ELR (cell line): ENCODE measurements at regions not wholly inside any gene's neighbourhood (a gene's known extent, or its start where the extent isn't known, plus 50 kb on each side); places are given as distances from the start of the nearest gene placed in this dataset.
"Not testable (repeated sequence)": the region's sequence is repeated elsewhere in the genome, so short reads cannot be mapped to it uniquely, and the experiment has no call there.

Source experiments
- DNase-seq: peaks from one replicate; pipeline ENCODE4 v3.0.0-alpha.2; 2015; ENCODE audit warnings: low read depth

DNA sequence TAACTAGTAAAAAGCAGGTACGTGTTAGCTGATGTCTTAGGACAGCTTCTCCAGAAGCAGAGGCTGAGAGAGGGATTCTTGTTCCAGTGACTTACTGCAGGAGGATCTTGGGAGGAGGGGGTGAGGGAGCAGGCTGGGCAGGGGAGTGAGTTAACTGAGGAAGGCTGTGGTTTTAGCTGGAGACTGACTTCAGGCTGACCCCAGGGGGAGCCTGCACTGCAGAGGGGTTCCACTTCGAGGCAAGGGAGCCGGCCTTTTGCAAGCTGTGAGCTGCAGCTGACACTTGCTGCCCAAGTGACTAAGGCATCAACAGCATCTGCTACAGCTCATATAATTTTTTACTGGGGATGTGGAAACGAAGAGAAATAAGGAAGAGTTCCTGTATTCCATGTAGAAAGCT is 50.4 kb upstream of the SOD1 start:
- DNase-seq = no peak

DNA sequence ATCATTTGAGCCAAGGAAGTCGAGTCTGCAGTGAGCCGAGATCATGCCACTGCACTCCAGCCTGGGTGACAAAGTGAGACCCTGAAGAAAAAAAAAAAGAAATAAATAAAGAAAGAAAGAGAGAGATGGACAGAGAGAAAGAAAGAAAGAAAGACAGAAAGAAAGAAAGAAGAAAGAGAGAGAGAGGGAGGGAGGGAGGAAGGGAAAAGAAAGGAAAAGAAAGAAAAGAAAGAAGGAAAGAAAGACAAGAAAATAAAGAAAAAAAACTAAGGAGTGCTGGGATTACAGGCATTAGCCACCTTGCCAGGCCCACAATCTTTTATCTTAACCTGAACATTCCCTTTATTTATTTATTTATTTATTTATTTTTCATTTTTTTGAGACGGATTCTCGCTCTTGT is 51.7 kb upstream of the SOD1 start:
- no peak for DNase-seq

DNA sequence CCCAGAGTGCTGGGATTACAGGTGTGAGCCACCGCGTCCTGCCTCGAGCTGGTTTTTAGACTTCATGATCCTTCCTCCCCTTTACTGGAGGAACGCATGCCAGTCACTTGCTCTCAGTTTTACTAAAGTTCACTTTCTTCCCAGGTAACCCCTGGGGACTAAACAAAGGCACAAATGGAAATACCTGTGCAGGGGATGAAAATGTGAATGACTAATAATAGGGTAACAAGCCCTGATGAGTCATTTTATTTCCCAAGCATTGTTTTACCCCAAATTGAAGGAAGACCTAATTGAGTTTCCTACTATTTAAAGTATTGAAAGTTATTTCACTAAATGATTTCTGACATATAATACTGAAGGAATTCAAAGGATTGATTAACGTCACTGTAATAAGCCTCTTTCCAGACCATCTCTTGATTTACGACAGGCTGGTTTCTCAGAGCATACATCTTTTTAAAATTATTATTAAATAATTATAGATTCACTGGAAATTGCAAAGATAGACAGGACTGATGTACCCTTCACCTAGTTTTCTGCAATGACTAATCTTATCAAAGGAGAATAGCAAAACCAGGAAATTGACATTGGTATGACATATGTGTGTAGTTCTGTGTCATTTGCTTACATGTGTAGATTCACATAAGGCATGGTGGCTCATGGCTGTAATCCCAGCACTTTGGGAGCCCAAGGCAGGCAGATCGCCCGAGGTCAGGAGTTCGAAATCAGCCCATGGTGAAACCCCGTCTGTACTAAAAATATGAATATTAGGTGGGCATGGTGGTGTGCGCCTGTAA is 53.2 kb upstream of the SOD1 start:
- DNase-seq = no peak

DNA sequence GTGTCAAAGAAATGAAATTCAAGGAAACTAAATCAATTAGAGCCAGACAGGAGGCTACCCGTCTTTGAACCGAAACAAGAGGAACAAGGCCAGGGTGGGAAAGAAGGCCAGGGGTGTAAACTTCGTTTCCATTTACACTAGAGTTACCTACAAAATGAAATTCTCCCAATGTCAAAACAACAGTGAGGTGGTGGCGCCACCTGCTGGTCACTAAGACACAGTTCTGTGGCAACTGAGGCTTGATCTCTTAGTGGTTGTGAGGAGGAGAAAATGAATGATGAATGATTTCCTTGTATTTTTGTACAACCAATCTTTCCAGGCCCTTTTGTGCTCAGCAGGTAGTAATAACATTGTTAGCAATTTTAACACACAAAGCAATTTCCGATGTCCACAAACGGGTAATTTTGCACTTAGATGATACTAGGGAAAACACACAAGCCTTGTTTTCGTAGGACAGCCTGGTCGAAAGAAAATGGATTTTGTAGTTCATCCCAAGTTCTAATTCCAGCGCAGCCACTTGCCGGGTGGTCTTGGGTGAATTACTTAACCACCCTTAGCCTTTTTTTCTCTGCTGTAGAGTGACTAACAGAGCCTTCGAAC is 54.8 kb upstream of the SOD1 start:
- DNase-seq = peak; percentile 60

DNA sequence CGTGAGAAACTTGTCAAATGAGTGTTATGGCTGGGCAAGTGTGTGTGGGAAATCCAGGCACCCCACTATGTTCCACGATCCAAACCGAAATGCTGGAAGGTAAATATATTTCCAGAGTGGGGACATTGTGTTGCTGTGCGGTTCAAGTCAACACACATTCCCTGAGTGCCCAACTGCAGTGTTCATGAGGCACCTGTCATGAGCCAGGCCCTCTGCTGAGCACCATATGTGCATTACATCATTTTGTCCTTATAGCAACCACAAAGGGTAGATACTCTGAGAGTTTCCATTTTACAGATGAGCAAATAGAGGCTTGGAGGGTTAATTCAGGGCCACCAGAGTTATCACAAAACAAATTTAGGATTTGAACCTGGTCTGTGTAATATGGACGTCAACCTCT is 59.9 kb upstream of the SOD1 start:
- DNase-seq = no peak

DNA sequence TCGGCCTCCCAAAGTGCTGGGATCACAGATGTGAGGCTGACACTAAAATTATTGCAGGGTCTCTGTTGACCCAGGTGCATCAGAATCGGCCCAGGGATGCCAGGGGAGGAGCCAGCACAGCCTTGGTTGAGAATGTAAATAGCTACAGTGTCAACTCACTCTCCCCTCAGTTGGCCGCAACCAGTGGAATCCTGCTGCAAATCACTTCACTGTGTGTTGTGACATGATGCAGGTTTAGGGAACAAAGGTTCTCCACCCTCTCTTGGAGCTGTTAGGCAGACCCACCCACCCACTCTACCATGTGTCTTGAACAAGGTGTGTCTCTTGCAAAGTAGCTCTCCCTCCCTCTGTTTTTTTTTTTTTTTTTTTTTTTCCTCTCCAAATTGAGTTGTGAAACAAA is 60.5 kb upstream of the SOD1 start:
- DNase-seq = no peak

DNA sequence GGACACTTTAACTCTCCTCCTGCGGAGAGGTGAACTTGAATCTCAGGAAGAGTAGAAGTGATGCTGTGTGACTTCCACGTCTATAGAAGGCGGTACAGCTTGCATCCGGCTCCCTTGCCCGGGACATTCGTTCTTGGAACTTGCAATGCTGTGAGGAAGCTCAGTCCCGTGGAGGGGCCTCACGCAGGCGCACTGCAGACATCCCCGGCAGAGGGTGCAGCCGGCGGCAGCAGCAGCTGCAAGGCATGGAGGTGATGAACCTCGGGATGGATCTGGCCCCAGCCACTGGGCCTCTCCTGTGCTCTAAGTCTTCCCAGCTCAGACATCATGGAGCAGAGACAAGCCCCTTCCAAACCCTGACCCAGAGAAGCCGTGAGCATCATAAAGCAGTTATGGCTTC is 61.8 kb upstream of the SOD1 start:
- DNase-seq = no peak

DNA sequence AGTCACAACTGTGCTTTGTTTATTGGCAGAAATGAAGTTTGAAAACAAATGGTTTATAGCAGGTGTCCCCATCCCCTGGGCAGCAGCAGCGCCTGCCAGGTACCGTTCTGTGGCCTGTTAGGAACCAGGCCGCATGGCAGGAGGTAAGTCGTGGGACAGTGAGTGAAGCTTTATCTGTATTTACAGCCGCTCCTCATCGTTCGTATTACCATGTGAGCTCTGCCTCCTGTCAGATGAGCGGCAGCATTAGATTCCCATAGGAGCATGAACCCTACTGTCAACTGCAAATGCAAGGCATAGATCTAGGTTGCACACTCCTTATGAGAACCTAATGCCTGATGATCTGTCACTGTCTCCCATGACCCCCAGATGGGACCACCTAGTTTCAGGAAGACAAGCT is 63.4 kb upstream of the SOD1 start:
- DNase-seq = no peak

DNA sequence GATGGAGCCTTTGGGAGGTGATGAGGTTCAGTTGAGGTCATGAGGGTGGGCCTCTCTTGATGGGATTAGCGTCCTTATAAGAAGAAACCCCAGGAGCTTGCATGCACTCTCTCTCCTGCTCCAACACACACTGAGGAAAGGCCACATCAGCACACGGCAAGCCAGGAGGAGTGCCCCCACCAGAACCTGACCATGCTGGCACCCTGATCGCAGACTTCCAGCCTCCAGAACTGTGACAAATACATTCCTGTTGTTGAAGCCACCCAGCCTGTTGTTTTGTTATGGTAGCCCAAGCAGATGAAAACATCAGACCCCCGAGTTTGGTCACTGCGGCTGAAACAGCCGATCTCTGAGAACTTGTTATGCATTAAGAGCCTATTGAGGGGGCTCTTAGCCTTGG is 64.8 kb upstream of the SOD1 start:
- DNase-seq = no peak

DNA sequence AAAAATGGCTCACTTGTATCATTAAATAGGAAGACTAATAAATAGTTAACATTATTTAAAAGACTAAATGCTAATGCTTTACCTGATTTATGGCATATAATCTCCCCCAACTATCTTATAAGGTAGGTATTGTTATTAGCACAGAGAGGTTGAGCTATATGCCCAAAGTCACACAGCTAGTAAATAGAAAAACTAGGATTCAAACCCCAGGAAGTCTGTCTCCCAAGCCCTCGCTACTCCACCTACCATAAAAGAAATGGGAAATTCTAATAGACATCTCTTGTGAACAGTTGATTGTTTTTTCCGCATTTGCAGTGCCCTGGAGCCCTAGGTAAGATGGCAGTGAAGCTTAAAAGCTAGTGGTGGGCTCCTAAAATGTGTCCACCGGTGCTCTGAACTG is 65.2 kb upstream of the SOD1 start:
- no peak for DNase-seq

DNA sequence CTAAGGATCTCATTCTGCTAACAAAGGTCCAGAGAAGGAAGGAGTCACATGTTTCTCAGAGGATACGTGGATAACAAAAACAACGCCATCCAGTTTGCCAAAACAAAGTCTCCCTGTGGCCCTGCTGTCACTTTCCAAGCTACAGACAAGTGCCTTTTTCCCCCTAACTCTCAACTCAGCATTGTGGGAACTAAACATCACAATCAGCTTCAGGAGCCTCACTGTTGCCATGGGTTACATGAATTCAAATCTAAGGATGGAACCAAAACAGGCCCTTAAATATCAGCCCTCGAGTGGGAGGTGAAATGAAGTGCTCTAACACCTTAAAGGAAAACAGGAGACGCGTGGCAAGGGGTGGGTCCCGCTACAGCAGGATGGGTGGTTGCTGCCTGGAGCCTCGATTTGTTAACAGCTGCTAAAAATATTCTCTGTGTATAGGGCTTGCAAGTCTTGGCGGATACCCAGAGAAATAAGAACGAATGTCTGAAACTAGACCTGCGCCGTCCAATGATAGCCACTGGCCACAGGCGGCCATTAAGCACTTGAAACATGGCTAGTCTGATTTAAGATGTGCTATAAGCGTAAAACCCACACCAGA is 66.4 kb upstream of the SOD1 start:
- no peak for DNase-seq

DNA sequence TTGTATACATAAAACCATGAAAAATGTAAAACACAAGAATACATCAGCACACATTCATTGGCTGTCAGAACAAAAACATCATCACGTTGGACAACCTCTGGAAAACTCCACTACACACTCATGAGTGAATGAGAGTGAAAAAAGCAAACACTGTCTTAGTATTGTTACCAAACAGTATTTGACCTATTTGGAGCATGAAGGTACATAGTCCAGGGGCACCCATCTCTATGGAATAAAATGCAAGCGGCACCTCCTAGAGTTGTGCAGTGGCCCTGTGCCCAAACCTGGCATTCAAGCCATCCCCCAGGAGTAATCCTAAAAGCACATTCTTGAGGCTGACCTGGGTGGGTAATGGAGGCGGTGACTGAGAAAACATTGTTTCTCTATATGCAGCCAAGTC is 67.0 kb upstream of the SOD1 start:
- DNase-seq = no peak

DNA sequence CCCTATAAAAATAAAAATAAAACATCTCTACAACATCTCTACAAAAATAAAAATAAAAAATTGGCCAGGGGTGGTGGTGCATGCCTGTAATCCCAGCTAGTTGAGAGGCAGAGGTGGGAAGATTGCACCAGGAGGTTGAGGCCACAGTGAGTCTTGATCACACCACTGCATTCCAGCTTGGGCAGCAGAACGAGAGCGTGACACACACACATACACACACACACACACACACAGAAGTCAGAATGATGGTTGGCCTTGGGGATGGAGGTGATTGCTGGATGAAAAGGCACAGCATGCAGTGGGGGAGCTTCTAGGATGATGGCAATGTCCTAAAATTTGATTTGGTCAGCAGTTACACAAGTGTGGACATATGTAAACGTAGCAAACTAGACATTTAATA is 69.7 kb upstream of the SOD1 start:
- no peak for DNase-seq

DNA sequence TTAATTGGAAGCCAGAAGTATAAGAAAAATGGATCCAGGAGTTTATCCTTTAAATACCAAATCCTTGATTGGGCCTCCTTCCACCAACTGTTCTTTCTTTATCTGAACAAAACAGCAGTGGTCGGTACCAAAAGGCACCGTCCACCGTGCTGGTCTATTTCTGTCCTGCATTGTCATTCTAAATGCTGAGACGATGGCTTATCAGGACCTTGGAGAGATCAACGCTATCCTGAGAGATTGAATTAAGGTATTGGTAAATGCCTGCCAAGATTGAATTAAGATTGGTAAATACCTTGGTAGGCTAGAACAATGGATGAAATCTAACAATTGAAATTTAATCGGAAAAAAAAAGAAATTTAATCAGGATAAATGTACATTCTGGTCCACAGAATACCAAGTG is 73.4 kb upstream of the SOD1 start:
- no peak for DNase-seq

DNA sequence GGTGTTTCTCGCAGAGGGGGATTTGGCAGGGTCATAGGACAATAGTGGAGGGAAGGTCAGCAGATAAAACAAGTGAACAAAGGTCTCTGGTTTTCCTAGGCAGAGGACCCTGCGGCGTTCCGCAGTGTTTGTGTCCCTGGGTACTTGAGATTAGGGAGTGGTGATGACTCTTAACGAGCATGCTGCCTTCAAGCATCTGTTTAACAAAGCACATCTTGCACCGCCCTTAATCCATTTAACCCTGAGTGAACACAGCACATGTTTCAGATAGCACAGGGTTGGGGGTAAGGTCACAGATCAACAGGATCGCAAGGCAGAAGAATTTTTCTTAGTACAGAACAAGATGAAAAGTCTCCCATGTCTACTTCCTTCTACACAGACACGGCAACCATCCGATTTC is 75.6 kb upstream of the SOD1 start:
- DNase-seq = not testable (repeated sequence)

DNA sequence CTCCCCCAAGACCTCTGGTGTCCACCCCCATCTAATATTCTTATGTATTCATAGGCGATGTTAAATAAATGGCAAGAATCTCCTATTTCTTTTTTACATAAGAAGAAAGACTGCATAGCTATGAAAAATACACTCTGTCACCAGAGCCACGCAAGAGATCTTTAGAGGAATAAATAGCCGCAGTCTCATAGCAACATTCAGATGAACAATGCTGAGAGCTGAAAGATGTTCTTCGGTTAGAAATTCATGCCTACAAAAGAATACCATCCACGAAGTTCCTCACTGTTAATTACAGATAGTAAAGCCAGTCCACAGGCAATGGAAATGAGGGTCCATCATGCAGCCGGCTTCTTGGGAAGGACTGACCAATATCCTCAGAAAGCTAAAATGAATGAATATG is 76.0 kb upstream of the SOD1 start:
- DNase-seq = no peak

DNA sequence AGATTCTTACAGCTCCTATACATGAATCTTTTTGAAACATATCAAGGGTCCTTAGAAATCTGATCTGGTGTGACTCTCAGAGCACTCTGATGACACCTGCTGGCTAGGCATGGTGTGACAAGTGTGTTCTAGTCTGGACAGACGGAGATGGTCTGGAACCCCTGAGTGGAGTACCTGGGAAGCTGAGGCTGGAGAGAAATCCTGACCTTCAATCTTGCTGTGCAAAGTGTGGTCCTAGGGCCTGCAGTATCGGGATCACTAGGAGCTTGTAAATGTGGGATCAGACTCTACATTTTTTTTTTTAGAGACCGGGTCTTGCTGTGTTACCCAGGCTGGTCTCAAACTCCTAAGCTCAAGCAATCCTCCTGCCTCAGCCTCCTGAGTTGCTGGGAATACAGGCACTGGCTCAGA is 78.6 kb upstream of the SOD1 start:
- peak; percentile 58 for DNase-seq

DNA sequence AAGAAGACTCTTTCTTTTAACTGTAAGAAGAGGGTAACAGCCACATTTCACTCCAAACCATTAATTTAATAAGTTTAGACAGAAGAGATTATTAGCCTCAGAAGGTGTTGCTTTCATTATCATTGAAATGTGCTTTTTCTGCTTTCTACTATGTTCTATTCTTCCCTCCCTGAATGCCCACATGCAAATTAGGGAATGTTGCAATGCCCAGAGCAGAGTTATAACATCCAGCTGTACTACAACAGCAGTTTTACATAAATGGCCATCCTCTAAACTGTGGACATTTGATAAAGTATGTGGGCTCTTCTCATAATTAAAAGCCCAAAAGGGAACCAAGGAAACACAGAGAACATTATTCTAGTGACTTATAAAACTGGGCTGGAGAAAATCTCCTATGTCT is 82.2 kb upstream of the SOD1 start:
- no peak for DNase-seq

DNA sequence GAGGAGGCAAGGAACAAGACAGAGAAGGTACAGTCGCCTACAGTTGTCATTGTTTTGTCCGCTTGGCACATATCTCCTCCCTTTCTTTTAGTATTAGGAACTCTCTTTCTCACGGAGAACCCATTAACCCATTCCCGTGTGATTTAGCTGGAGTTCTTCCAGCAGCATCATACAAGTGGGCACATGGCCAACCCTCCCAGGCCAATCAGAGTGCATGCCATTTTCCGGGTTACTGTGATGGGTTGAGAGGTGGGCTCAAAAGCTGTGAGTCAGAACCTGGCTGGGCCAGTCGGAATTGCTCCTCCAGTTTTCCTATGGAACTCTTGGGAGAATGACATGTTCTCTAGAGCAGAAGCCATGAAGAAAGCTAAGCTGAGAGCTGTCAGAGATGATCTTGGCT is 83.1 kb upstream of the SOD1 start:
- no peak for DNase-seq

DNA sequence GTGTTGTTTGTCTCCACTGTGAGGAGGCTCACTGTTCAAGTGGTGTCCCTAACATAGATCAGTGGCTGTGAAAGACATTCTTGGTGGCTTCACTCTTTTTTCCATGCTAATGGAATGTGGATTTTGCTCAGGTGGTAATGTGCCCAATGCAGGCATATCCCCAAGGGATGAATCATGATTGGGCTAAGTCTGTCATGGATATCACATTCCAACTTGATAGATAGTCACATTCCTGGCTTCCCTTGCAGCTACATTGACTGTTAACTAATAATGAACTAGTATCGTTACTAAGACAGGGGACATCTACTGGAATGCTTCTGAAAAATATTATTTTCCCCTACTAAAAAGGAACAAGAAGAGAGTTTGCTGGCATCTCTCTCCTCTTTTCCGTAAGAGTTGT is 86.3 kb upstream of the SOD1 start:
- DNase-seq = no peak

DNA sequence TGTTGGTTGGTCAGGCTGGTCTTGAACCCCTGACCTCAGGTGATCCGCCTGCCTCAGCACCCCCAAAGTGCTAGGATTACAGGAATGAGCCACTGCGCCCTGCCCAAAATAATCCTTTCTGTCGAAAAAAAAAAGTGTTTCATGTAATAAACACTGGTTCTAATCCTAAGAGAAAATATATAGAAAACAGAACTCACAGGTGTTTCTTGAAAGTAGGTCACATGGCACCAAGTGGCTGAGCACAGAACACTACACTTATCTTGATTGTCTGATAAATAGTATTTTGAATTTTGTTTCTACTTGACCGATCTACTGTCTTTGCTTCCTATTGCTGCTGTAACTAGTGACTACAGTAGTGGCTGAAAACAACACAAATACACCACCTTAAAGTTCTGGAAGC is 87.6 kb upstream of the SOD1 start:
- no peak for DNase-seq

DNA sequence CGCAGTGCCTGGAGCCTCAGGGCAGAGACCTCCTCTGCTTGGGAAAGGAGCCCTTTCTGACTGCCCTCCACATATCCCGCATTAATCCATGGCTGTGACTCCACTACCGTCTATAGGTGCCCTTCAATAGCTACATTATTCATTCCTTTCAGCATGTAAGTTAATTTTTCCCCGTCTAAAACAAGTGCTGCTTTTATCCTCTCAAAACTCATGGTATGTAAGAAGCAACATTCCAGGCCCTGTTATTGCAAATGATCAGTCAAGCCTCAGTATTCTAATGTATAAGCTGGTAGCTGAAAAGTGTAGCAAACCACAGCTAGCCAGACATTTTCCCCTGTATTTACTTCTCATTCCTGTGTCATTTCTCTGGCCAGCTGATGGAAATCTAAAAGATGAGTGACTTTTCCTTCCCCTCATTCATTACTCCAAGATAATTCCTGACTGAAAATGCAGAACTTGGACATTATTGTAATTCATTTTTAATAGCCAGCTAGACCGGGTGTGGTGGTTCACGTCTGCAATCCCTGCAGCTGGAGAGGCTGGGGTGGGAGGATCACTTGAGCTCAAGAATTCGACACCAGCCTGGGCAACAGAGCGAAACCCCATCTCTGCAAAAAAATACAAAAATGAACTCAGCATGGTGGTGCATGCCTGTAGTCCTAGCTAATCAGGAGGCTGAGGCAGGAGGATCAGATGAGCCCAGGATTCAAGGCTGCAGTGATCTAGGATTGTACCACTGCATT is 88.5 kb upstream of the SOD1 start:
- no peak for DNase-seq

DNA sequence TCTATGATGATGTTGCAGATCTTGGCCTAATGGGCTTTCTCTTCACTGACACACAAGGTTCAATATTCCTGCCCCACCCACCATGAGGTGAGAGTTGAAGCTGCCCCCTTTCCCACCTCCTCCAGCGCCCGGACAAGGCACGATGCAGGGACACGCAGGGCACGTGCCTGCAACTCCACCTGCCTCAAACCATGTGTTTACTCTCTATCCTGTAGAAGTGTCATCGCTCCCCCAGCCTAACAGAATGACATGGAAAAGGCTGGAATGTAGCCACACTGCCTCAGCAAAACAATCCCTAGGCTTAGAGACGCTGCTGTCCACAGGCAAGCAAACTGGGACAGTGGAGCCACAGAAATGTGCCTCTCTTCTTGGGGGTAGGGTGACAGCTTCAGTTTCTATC is 92.9 kb upstream of the SOD1 start:
- DNase-seq = no peak
